ENCODE measurements at regions not wholly inside any gene's neighbourhood (a gene's known extent, or its start where the extent isn't known, plus 50 kb on each side); places are given as distances from the start of the nearest gene placed in this dataset.

GRCh38 chr13:111008351-111008750 is 93.5 kb upstream of the ANKRD10 start:
- no peaks in the 10 kb centered on the region for H3K36me3 ChIP-seq
- TF ChIP-seq CTCF (IDR thresholded peaks at IDR 0.05; ENCODE audit: low read depth, low read length): no peak
- no peak for DNase-seq
- no peak overlapping the region for H3K27ac ChIP-seq
- no peaks in the 10 kb centered on the region for H3K9me3 ChIP-seq (ENCODE audit: severe bottlenecking)
- peaks cover 100% of the 10 kb centered on the region for H3K27me3 ChIP-seq (ENCODE audit: insufficient read depth, low read depth, severe bottlenecking)
- H3K4me3 ChIP-seq (ENCODE audit: low read depth, low read length): no peak overlapping the region

- Histone ChIP-seq H3K4me3 (ENCODE audit: low read depth, low read length) (no peak overlapping the region), H3K27me3 (ENCODE audit: insufficient read depth, low read depth, severe bottlenecking) (peaks cover 100% of the 10 kb centered on the region), H3K27ac (no peak overlapping the region), H3K9me3 (ENCODE audit: severe bottlenecking) (no peaks in the 10 kb centered on the region), H3K36me3 (no peaks in the 10 kb centered on the region)
- DNase-seq: no peak
- TF ChIP-seq CTCF (IDR thresholded peaks at IDR 0.05; ENCODE audit: low read depth, low read length): no peak
Measured at GRCh38 chr13:111007209-111007608, 92.3 kb upstream of the ANKRD10 start.

- Histone ChIP-seq H3K27me3 (ENCODE audit: insufficient read depth, low read depth, severe bottlenecking) (peaks cover 100% of the 10 kb centered on the region), H3K4me3 (ENCODE audit: low read depth, low read length) (no peak overlapping the region), H3K9me3 (ENCODE audit: severe bottlenecking) (no peaks in the 10 kb centered on the region), H3K36me3 (no peaks in the 10 kb centered on the region), H3K27ac (no peak overlapping the region)
- no peak for TF ChIP-seq CTCF (IDR thresholded peaks at IDR 0.05; ENCODE audit: low read depth, low read length)
- no peak for DNase-seq
Measured at GRCh38 chr13:111006506-111007031, 91.7 kb upstream of the ANKRD10 start.

- Histone ChIP-seq H3K36me3 (no peaks in the 10 kb centered on the region), H3K27ac (no peak overlapping the region), H3K9me3 (ENCODE audit: severe bottlenecking) (no peaks in the 10 kb centered on the region), H3K4me3 (ENCODE audit: low read depth, low read length) (no peak overlapping the region), H3K27me3 (ENCODE audit: insufficient read depth, low read depth, severe bottlenecking) (peaks cover 100% of the 10 kb centered on the region)
- no peak for TF ChIP-seq CTCF (IDR thresholded peaks at IDR 0.05; ENCODE audit: low read depth, low read length)
- DNase-seq: no peak
Measured at GRCh38 chr13:111005808-111006505, 91.1 kb upstream of the ANKRD10 start.

GRCh38 chr13:111005364-111005763 is 90.5 kb upstream of the ANKRD10 start:
- no peaks in the 10 kb centered on the region for H3K9me3 ChIP-seq (ENCODE audit: severe bottlenecking)
- DNase-seq: no peak
- H3K27me3 ChIP-seq (ENCODE audit: insufficient read depth, low read depth, severe bottlenecking): peaks cover 100% of the 10 kb centered on the region
- no peak overlapping the region for H3K27ac ChIP-seq
- no peak overlapping the region for H3K4me3 ChIP-seq (ENCODE audit: low read depth, low read length)
- H3K36me3 ChIP-seq: no peaks in the 10 kb centered on the region
- no peak for TF ChIP-seq CTCF (IDR thresholded peaks at IDR 0.05; ENCODE audit: low read depth, low read length)

- H3K9me3 ChIP-seq (ENCODE audit: severe bottlenecking): no peaks in the 10 kb centered on the region
- TF ChIP-seq CTCF (IDR thresholded peaks at IDR 0.05; ENCODE audit: low read depth, low read length): no peak
- H3K27me3 ChIP-seq (ENCODE audit: insufficient read depth, low read depth, severe bottlenecking): peaks cover 100% of the 10 kb centered on the region
- H3K4me3 ChIP-seq (ENCODE audit: low read depth, low read length): no peak overlapping the region
- no peak overlapping the region for H3K27ac ChIP-seq
- H3K36me3 ChIP-seq: no peaks in the 10 kb centered on the region
- DNase-seq: no peak
Measured at GRCh38 chr13:111004444-111004843, 89.6 kb upstream of the ANKRD10 start.
